HCT116 (cell line): ENCODE measurements at regions not wholly inside any gene's neighbourhood (a gene's known extent, or its start where the extent isn't known, plus 50 kb on each side); places are given as distances from the start of the nearest gene placed in this dataset.

ENCODE experiments used
- CBX3 ChIP-seq: IDR thresholded peaks from 2 replicates; pipeline ENCODE4 v1.6.1; 2012; ENCODE audit warnings: low read depth
- EZH2 ChIP-seq: fragments of 200-600 bp; sonication (generic); IDR thresholded peaks from 2 replicates; pipeline ENCODE4 v1.6.1; 2017; ENCODE audit warnings: antibody characterized with exemption, mixed run types
- EZH2phosphoT487 ChIP-seq: fragments of 200-600 bp; IDR thresholded peaks from 2 replicates; pipeline ENCODE4 v1.6.1; 2018; ENCODE audit warnings: antibody characterized with exemption, borderline replicate concordance
- FOSL1 ChIP-seq: IDR thresholded peaks from 2 replicates; pipeline ENCODE4 v1.6.1; 2012; ENCODE audit warnings: low read depth
- JUND ChIP-seq: IDR thresholded peaks from 2 replicates; pipeline ENCODE4 v1.6.1; 2012
- POLR2A ChIP-seq: IDR thresholded peaks from 2 replicates; pipeline ENCODE4 v1.7.0; 2011; ENCODE audit warnings: borderline replicate concordance; ENCODE audit not compliant: insufficient read depth, insufficient read length; ENCODE audit errors: extremely low read depth
- POLR2AphosphoS5 ChIP-seq: IDR thresholded peaks from 2 replicates; pipeline ENCODE4 v1.6.1; 2011; ENCODE audit warnings: mild to moderate bottlenecking, low read depth, low read length, moderate library complexity
- RAD21 ChIP-seq: IDR thresholded peaks from 2 replicates; pipeline ENCODE4 v1.6.1; 2012; ENCODE audit warnings: low read depth, mild to moderate bottlenecking
- SP1 ChIP-seq: IDR thresholded peaks from 2 replicates; pipeline ENCODE4 v1.6.1; 2012; ENCODE audit warnings: low read depth
- SRF ChIP-seq: IDR thresholded peaks from 2 replicates; pipeline ENCODE4 v1.6.1; 2012; ENCODE audit warnings: low read depth
- ZFX ChIP-seq: fragments of 450-650 bp; IDR thresholded peaks from 2 replicates; pipeline ENCODE4 v1.6.1; 2017
- TF ChIP-seq, protein P1 (sequence below), 3 experiments: fragments of 200-600 bp in 1 of 3; sonication (generic) in 1 of 3; IDR thresholded peaks in 2 of 3; conservative IDR thresholded peaks in 1 of 3; 2 replicates each; pipeline ENCODE4 v1.5.1; 2012 to 2017; ENCODE audit warnings: low read depth in 2 of 3, low read length in 2 of 3, antibody characterized with exemption in 1 of 3, borderline replicate concordance in 1 of 3, control low read depth in 1 of 3, mild to moderate bottlenecking in 1 of 3, mixed read lengths in 1 of 3, mixed run types in 1 of 3, moderate library complexity in 1 of 3; ENCODE audit not compliant: insufficient read depth in 1 of 3
- TF ChIP-seq, protein P2 (sequence below): IDR thresholded peaks from 2 replicates; pipeline ENCODE4 v1.6.1; 2012; ENCODE audit warnings: low read depth

DNA sequence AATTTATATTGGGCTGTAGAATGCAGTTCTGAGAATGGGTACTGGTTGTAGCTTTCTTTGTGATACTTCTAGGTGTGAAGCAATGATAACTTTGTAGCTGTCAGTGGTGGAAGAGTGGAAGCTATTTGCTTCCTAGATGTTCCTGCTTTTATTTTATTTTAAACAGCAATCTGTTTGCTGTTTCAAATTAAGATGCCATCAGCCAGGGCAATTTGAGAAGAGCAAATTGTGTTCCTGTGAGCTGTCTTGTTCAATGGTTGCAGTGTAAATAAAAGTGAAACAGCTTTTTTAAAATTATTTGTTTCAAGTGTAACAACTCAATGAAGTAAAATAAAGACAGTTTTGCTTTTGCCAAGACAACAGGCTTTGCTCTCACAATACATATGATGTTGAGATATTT lies 150.8 kb upstream of the TMEM229A start:
- TF ChIP-seq, protein P1, sequence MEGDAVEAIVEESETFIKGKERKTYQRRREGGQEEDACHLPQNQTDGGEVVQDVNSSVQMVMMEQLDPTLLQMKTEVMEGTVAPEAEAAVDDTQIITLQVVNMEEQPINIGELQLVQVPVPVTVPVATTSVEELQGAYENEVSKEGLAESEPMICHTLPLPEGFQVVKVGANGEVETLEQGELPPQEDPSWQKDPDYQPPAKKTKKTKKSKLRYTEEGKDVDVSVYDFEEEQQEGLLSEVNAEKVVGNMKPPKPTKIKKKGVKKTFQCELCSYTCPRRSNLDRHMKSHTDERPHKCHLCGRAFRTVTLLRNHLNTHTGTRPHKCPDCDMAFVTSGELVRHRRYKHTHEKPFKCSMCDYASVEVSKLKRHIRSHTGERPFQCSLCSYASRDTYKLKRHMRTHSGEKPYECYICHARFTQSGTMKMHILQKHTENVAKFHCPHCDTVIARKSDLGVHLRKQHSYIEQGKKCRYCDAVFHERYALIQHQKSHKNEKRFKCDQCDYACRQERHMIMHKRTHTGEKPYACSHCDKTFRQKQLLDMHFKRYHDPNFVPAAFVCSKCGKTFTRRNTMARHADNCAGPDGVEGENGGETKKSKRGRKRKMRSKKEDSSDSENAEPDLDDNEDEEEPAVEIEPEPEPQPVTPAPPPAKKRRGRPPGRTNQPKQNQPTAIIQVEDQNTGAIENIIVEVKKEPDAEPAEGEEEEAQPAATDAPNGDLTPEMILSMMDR (IDR thresholded peaks at IDR 0.05 in 2 of 3, conservative IDR thresholded peaks at IDR 0.05 in 1 of 3; ENCODE audit: borderline replicate concordance in 1 of 3, insufficient read depth in 1 of 3, low read depth in 2 of 3, low read length in 2 of 3): no peak
- TF ChIP-seq POLR2A (no peak), POLR2AphosphoS5 (no peak), SP1 (no peak), EZH2phosphoT487 (no peak), CBX3 (no peak), EZH2 (no peak), FOSL1 (no peak), ZFX (no peak), JUND (no peak), RAD21 (no peak), SRF (no peak)
- TF ChIP-seq, protein P2, sequence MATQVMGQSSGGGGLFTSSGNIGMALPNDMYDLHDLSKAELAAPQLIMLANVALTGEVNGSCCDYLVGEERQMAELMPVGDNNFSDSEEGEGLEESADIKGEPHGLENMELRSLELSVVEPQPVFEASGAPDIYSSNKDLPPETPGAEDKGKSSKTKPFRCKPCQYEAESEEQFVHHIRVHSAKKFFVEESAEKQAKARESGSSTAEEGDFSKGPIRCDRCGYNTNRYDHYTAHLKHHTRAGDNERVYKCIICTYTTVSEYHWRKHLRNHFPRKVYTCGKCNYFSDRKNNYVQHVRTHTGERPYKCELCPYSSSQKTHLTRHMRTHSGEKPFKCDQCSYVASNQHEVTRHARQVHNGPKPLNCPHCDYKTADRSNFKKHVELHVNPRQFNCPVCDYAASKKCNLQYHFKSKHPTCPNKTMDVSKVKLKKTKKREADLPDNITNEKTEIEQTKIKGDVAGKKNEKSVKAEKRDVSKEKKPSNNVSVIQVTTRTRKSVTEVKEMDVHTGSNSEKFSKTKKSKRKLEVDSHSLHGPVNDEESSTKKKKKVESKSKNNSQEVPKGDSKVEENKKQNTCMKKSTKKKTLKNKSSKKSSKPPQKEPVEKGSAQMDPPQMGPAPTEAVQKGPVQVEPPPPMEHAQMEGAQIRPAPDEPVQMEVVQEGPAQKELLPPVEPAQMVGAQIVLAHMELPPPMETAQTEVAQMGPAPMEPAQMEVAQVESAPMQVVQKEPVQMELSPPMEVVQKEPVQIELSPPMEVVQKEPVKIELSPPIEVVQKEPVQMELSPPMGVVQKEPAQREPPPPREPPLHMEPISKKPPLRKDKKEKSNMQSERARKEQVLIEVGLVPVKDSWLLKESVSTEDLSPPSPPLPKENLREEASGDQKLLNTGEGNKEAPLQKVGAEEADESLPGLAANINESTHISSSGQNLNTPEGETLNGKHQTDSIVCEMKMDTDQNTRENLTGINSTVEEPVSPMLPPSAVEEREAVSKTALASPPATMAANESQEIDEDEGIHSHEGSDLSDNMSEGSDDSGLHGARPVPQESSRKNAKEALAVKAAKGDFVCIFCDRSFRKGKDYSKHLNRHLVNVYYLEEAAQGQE: no peak
